NCI-H187 treated with DMSO at 0.1 percent for 48 hours (cell line): ENCODE measurements at regions not wholly inside any gene's neighbourhood (a gene's known extent, or its start where the extent isn't known, plus 50 kb on each side); places are given as distances from the start of the nearest gene placed in this dataset.

ENCODE experiments used
- DNase-seq: peaks from one replicate; lab custom pipeline; 2025; lab: John Stamatoyannopoulos, UW

GRCh38 chr6:169965657-169966311, 214.4 kb downstream of the ERMARD start:
- no peak for DNase-seq

DNA sequence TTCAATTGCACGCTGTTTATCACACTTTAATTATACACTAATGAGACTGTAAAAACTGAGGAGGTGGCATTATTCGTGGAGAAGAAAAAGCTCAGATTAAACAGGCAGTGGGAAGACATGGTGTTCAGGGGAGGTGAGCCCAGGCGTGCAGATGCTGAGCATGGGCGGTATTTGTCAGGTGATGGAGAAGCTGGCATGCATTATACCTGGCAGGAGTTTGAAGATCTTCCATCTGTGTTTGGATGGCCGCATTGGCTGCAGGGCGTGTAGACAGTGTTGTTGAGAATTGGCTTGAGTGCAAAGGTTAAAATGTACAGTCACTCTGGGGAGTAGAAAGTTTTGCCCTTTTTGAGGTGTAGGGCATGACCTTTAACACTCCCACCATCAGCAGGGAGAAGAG, 213.8 kb downstream of the ERMARD start:
- DNase-seq: no peak

DNA sequence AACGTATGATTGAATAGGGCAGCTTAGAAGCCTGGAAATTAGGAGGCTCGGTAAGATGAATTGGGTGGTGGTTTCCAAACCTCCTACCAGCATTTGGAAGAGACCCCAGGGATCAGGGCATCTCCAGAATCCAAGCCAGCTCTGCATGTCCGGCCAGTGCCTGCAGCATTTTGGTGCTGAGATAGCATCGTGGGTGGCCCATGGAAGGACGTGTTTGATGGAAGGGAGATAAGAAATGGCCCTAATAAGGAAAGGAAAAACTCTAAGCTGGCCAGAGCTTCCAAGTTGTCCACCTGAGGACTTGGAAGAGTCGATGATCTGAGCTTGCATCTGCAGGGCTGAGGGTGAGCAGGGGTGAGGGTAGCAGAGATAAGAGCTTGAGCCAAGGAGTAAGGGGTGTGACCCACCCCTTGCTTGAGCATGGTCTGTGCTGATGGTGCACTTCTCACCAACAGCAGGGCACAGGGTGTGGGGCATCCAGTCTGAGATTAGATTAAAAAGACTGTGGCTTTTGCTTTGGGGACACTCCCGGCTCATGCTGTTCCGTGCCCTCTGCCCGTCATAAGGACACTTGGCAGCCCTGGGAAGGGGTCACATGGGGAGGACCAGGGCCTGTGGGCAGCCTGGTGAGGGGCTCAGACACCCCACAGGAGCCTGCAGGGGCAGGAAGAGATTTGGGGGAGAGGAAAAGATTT, 213.2 kb downstream of the ERMARD start:
- DNase-seq: no peak

DNA sequence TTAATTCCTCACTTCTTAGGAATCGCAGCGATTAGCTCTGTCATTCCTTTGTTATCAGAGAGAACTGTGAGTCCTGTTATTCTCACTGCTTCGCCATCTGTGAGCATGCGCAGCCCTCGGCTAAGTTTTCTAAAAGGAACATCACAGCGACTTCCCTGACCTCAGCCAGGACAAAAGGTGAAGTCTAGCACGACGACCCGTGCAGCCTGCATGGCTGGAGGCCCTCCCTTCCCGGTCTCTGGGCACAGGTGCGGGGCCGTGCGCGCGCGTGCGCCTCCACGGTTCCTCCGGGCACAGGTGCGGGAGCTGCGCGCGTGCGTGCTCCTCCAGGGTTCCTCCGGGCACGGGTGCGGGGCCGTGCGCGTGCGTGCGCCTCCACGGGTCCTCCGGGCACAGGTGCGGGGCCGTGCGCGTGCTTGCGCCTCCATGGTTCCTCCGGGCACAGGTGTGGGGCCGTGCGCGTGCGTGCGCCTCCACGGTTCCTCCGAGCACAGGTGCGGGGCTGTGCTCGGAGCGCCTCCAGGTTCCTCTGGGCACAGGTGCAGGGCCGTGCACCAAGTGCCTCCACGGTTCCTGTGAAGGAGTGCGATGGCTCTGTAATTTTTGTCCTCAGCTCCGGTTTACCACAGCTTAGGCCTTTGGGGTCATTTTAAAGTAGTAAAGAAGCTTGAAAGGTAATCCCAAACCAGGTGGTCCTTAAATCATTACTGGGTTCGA, 212.3 kb downstream of the ERMARD start:
- DNase-seq: no peak

DNA sequence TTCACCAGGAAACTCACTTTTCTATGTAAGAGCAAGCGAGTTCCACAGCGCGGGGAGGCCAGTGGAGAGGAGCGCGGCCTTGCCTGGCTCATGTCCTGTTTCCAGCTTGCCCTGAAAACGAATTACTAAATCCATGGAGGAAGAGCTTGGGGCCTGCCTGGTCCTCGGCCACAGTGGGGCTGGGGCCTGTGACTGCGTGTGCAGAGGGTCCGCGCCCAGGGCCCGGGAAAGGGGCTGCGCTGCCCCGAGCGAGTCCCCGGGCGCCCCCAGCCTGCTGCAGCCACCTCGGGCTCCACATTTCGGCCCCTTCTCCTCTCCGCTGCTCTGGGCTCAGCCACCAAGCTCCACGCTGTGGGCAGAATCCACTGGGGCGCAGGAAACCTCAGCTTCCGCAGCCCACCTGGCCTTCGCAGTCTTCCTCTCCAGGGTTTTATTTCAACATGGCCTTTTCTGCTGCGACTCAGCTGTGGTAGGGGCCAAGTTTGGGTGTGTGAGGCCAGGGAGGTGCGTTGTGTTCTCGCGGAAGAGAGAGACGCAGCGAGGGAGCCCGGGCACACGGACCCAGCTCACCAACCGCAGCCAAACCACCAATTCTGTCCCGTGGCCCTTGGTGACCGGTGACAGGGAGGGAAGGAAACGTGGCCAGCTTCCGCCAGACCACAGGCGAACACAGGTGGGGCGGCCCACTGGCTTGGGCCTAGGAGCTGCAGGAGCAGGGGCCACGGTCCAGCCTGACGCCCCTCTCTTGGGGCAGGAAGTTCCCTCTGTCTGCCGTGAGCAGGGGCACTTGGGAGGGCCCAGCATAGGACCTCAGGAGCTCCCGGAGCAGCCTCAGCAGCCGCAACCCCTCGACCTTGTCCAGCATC, 211.4 kb downstream of the ERMARD start:
- DNase-seq: no peak

DNA sequence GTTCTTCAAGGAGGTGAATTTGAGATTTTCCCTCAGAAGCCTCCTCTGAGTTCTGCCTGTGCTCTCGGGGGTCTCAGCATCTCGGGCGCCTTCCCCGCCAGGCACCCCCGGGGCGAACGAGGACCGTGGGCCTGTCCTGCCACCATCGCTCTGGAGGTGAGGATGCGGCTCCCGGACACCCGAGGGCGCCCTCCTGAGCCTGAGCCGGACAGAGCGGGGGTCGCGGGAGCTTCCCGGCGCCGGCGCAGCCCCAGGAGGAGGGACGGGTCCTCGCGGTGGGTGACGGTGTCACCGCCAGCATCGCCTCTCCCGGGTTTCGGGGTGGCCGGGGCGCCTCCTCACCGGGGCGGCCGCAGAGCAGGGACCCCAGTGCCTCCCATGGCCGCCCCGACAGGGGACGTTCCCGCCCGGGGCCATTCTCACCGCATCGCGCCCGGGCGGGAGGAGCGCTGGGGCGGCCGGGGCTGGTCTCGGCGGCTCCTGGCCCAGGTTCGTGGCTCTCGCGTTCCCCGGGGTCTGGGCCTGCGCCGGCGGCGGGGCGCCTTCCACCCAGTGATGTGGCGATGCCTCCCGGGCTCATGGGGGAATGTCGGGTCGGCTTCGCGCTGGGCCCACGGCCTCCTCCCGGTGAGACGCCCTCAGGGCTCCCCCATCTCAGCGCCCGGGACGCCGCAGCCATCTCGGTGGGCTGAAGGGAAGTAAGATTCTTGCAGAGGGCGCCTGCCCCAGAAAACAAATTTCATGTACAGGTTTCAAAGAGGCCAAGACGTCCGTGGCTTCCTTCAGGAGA, 210.5 kb downstream of the ERMARD start:
- DNase-seq: no peak

GRCh38 chr6:169960886-169961611, 209.6 kb downstream of the ERMARD start:
- DNase-seq: no peak

GRCh38 chr6:169960521-169960885, 209.1 kb downstream of the ERMARD start:
- no peak for DNase-seq

GRCh38 chr6:169960003-169960344, 208.6 kb downstream of the ERMARD start:
- no peak for DNase-seq

DNA sequence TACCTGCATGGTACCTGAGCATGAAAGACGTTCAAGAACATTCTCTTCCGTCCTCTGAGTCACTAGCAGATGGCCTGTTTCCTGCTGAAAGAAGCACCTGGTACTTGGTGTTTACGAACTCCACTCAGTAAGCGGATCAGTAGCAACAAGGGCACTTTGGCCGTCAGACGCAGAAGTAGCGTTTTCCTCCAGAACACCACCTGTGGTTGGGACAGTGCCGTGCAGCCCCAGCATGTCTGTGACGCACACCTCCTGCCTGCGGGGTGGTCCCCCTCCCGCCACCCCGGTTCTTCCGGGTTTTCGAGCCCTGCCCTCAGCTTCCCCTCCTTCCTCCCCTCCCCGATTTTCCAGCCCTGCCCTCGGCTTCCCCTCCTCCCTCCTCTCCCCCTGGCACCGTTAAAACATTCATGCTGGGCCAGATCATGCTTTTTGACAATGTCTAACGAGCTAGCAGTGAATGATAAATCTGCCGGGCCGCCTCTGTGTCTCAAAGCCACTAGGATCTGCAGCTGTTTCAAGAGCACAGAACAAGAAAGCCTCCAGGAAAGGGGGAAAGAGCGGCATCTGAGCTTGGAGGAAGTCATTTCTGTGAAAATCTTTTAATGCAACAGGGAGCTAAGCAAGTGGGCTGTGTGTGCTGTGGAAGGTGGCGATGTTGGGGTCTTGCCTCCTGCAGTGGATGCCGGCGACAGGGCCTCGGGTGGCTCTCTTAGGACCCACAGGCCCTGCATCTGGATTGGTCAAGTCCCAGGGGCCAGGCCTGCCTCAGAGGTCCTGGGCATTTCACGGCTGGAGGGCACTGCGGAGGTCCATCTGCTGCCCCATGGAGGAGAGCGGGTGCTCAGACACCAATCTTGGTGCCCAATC, 207.9 kb downstream of the ERMARD start:
- peak; percentile 51 for DNase-seq

DNA sequence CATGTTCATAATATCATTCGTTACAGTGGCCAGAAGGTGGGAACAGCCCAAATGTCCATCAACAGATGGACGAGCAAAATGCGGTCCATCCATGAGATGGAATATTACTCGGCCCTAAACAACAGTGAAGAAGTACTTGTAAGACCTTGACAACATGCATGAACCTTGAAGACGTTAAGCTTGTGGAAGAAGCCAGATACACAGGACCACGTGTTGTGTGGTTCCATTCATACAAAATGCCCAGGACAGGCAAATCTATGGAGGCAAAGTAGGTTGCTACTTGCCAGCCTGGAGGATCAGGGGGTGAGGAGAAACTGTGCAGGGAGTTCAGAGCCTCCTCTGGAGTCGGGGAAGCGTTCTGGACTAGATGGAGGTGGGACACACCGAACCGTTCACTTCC, 207.1 kb downstream of the ERMARD start:
- no peak for DNase-seq

- DNase-seq: no peak
Measured at GRCh38 chr6:169957351-169957963, 206.0 kb downstream of the ERMARD start.

- no peak for DNase-seq
Measured at GRCh38 chr6:169956580-169956979, 205.2 kb downstream of the ERMARD start.

GRCh38 chr6:169955731-169956437, 204.5 kb downstream of the ERMARD start:
- no peak for DNase-seq

DNA sequence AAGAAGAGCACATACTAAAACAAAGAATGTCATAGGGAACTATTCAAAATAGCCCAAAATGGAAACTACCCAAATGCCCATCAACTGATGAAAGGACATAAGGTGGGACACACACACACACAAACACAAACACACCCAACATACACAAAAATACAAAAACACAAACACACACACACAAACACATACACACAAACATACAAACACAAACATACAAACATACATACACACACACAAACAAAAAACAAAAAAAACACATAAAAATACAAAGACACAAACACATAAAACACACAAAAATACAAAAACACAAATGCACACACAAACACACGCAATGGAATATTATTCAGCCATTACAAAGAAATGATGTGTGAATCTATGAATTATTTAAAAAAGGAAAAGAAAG, 203.6 kb downstream of the ERMARD start:
- DNase-seq: no peak

GRCh38 chr6:169953686-169954085, 202.3 kb downstream of the ERMARD start:
- DNase-seq: no peak

GRCh38 chr6:169950558-169950957, 199.1 kb downstream of the ERMARD start:
- no peak for DNase-seq

DNA sequence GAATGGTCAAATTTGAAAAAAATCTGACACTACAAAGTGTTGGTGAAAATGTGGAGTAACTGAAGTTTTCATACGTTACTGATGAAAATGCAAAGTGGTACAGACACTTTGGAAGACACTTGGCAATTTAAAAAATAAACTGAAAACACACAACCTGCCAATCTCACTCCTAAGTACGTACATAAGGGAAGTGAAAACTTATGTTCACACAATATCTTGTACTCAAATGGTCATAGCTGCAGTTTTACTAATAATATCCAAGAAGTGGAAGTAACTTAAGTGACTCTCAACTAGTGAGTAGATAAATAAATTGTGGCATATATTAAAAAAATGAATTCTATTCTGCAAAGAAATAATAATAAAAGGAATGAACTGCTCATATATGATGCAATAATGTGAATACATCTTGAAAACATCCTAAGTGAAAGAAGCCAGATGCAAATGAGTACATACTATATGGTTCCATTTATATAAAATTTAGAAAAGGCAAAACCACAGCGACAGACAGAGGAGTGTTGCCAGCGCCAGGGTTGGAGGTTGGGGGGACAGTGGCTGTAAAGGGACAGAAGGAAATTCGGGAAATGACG, 198.2 kb downstream of the ERMARD start:
- no peak for DNase-seq

GRCh38 chr6:169946971-169947370, 195.5 kb downstream of the ERMARD start:
- no peak for DNase-seq
